ENCODE measurements at regions not wholly inside any gene's neighbourhood (a gene's known extent, or its start where the extent isn't known, plus 50 kb on each side); places are given as distances from the start of the nearest gene placed in this dataset.

- intact Hi-C loops (cut with DNase I; ENCODE audit: low total_unique reads) = no loop called here
- H3K27me3 ChIP-seq = peaks cover 0 to 5% of the 10 kb centered on the region in 2 donors
- no peaks in the 10 kb centered on the region for H3K9me3 ChIP-seq
- peak overlapping the region; percentile 43 to 47 for H3K4me3 ChIP-seq
- H3K36me3 ChIP-seq = no peaks in the 10 kb centered on the region
- H3K4me1 ChIP-seq = peaks cover 0 to 10% (median 6%) of the 10 kb centered on the region in 4 donors
- TF ChIP-seq CTCF (IDR thresholded peaks at IDR 0.05) = no peak
- peak overlapping the region in 1 of 2 donors; percentile 70 for H3K27ac ChIP-seq
- no peak for DNase-seq
These were observed 68.5 kb upstream of the CAPRIN2 start for GRCh38 chr12:30823156-30823699.

GRCh38 chr12:30822385-30823155 lies 67.8 kb upstream of the CAPRIN2 start:
- Histone ChIP-seq H3K4me1 (peaks cover 0 to 10% (median 6%) of the 10 kb centered on the region in 4 donors), H3K27me3 (peaks cover 0 to 11% of the 10 kb centered on the region in 2 donors), H3K9me3 (no peaks in the 10 kb centered on the region), H3K27ac (peak overlapping the region in 1 of 2 donors; percentile 70), H3K4me3 (peak overlapping the region; percentile 43 to 47), H3K36me3 (no peaks in the 10 kb centered on the region)
- TF ChIP-seq CTCF (IDR thresholded peaks at IDR 0.05) = no peak
- peak; percentile 62 to 81 for DNase-seq
- intact Hi-C loops (cut with DNase I; ENCODE audit: low total_unique reads) = no loop called here

- Histone ChIP-seq H3K27ac (no peak overlapping the region), H3K27me3 (peaks cover 0 to 15% of the 10 kb centered on the region in 2 donors), H3K9me3 (no peaks in the 10 kb centered on the region), H3K4me1 (peaks cover 0 to 10% (median 6%) of the 10 kb centered on the region in 4 donors), H3K4me3 (no peak overlapping the region), H3K36me3 (no peaks in the 10 kb centered on the region)
- no peak for DNase-seq
- intact Hi-C loops (cut with DNase I; ENCODE audit: low total_unique reads) = no loop called here
- TF ChIP-seq CTCF (IDR thresholded peaks at IDR 0.05) = no peak
These were observed 65.7 kb upstream of the CAPRIN2 start for GRCh38 chr12:30820406-30820946.

- Histone ChIP-seq H3K36me3 (no peaks in the 10 kb centered on the region), H3K9me3 (no peaks in the 10 kb centered on the region), H3K27me3 (peaks cover 0 to 15% of the 10 kb centered on the region in 2 donors), H3K27ac (no peak overlapping the region), H3K4me3 (no peak overlapping the region), H3K4me1 (peaks cover 0 to 10% (median 6%) of the 10 kb centered on the region in 4 donors)
- no peak for TF ChIP-seq CTCF (IDR thresholded peaks at IDR 0.05)
- no peak for DNase-seq
- intact Hi-C loops (cut with DNase I; ENCODE audit: low total_unique reads) = no loop called here
These were observed 63.8 kb upstream of the CAPRIN2 start for GRCh38 chr12:30818562-30818961.

- Histone ChIP-seq H3K9me3 (no peaks in the 10 kb centered on the region), H3K36me3 (no peaks in the 10 kb centered on the region), H3K27ac (no peak overlapping the region), H3K4me1 (no peaks in the 10 kb centered on the region), H3K27me3 (peaks cover 0 to 15% of the 10 kb centered on the region in 2 donors), H3K4me3 (no peak overlapping the region)
- intact Hi-C loops (cut with DNase I; ENCODE audit: low total_unique reads) = no loop called here
- no peak for TF ChIP-seq CTCF (IDR thresholded peaks at IDR 0.05)
- no peak for DNase-seq
These were observed 62.2 kb upstream of the CAPRIN2 start for GRCh38 chr12:30816742-30817465.

Measured in tibial artery (tissue), 4 donors.